Caco-2 (cell line): ENCODE measurements at regions not wholly inside any gene's neighbourhood (a gene's known extent, or its start where the extent isn't known, plus 50 kb on each side); places are given as distances from the start of the nearest gene placed in this dataset.

ENCODE experiments used
- BruUV-seq: library from RNA; stranded (reverse); fragments of 400-500 nt; replicated peaks from 2 replicates; lab custom pipeline; 2021; lab: Mats Ljungman, UMichigan
- CTCF ChIA-PET: fragments of 300-600 bp; sonication (Branson Sonifier 250); formaldehyde crosslinking; loops from one replicate; lab custom pipeline; 2022; ENCODE audit warnings: antibody characterized with exemption; lab: Charles Lee
- POLR2A ChIA-PET: fragments of 300-600 bp; sonication (Branson Sonifier 250); formaldehyde crosslinking; loops from one replicate; lab custom pipeline; 2022; ENCODE audit warnings: antibody characterized with exemption; lab: Charles Lee
- DNase-seq, 2 experiments: peaks; one replicate each; pipeline versions ENCODE4 v3.0.0 to v3.0.0-alpha.2; 2020 to 2022
- H3K27me3 ChIP-seq: replicated peaks from 2 replicates; pipeline ENCODE4 v1.6.0; 2011; ENCODE audit warnings: low read length; ENCODE audit not compliant: control insufficient read depth, insufficient read depth
- H3K36me3 ChIP-seq: 2 replicates; pipeline ENCODE4 v1.5.1; 2011; ENCODE audit warnings: low read length; ENCODE audit not compliant: control insufficient read depth, insufficient read depth
- H3K4me1 ChIP-seq: fragments of 250-450 bp; sonication (Bioruptor Pico); 2 replicates; pipeline ENCODE4 v1.5.1; 2020; ENCODE audit warnings: mild to moderate bottlenecking
- H3K4me3 ChIP-seq: 2 replicates; pipeline ENCODE4 v1.5.1; 2011; ENCODE audit warnings: low read depth, mild to moderate bottlenecking, control low read depth, low read length
- H3K9me3 ChIP-seq: fragments of 250-450 bp; sonication (Bioruptor Pico); 2 replicates; pipeline ENCODE4 v1.5.1; 2020; ENCODE audit warnings: mild to moderate bottlenecking, moderate library complexity
- H3K27ac Mint-ChIP-seq: one replicate; pipeline ENCODE4 v1.8.0; 2022; ENCODE audit warnings: mixed read lengths; ENCODE audit not compliant: unreplicated experiment
- H3K27me3 Mint-ChIP-seq: one replicate; pipeline ENCODE4 v1.8.0; 2022; ENCODE audit warnings: mixed read lengths; ENCODE audit not compliant: insufficient read depth, unreplicated experiment
- H3K36me3 Mint-ChIP-seq: one replicate; pipeline ENCODE4 v1.8.0; 2022; ENCODE audit warnings: mild to moderate bottlenecking, mixed read lengths; ENCODE audit not compliant: insufficient read depth, unreplicated experiment
- H3K4me1 Mint-ChIP-seq: one replicate; pipeline ENCODE4 v1.8.0; 2022; ENCODE audit warnings: low read depth, mixed read lengths; ENCODE audit not compliant: unreplicated experiment
- H3K4me3 Mint-ChIP-seq: one replicate; pipeline ENCODE4 v1.8.0; 2022; ENCODE audit warnings: mild to moderate bottlenecking, moderate library complexity, mixed read lengths; ENCODE audit not compliant: unreplicated experiment
- H3K9me3 Mint-ChIP-seq: one replicate; pipeline ENCODE4 v1.8.0; 2022; ENCODE audit warnings: mixed read lengths; ENCODE audit not compliant: unreplicated experiment
- CTCF ChIP-seq, 2 experiments: fragments of 200-600 bp in 1 of 2; IDR thresholded peaks; 1 replicate in 1 of 2; 2 replicates in 1 of 2; pipeline versions ENCODE4 v1.5.1 to v1.8.0; 2011 to 2022; ENCODE audit warnings: antibody characterized with exemption in 1 of 2, control low read depth in 1 of 2, inconsistent platforms in 1 of 2, low read depth in 1 of 2, low read length in 1 of 2, mild to moderate bottlenecking in 1 of 2, moderate library complexity in 1 of 2; ENCODE audit not compliant: insufficient read depth in 1 of 2, severe bottlenecking in 1 of 2, unreplicated experiment in 1 of 2
- intact Hi-C: fragments of 100-400 bp; cut with micrococcal nuclease; formaldehyde crosslinking; loops from one replicate; pipeline ENCODE4 v1.10.0; 2022; ENCODE audit not compliant: unreplicated experiment

GRCh38 chr5:28862137-28862859 lies 1823.9 kb upstream of the CDH9 start:
- H3K27me3 Mint-ChIP-seq: no peaks in the 10 kb centered on the region

GRCh38 chr5:28855626-28856025 lies 1817.2 kb upstream of the CDH9 start:
- ChIA-PET CTCF (no interaction called here), POLR2A (no interaction called here)
- no peak for TF ChIP-seq CTCF (IDR thresholded peaks at IDR 0.05; ENCODE audit: insufficient read depth in 1 of 2, low read depth in 1 of 2, low read length in 1 of 2, severe bottlenecking in 1 of 2, unreplicated experiment in 1 of 2)
- BruUV-seq: no TSS peak
- Histone ChIP-seq H3K36me3 (no peaks in the 10 kb centered on the region), H3K4me1 (no peaks in the 10 kb centered on the region), H3K9me3 (no peaks in the 10 kb centered on the region), H3K4me3 (no peak overlapping the region), H3K27me3 (no peaks in the 10 kb centered on the region)
- no peaks in the 10 kb centered on the region for H3K36me3 Mint-ChIP-seq
- no peaks in the 10 kb centered on the region for H3K27me3 Mint-ChIP-seq
- no peaks in the 10 kb centered on the region for H3K9me3 Mint-ChIP-seq
- intact Hi-C loops: no loop called here
- H3K27ac Mint-ChIP-seq: no peak overlapping the region
- no peak for DNase-seq
- H3K4me3 Mint-ChIP-seq: no peak overlapping the region
- H3K4me1 Mint-ChIP-seq: no peaks in the 10 kb centered on the region

More at GRCh38 chr5:28862137-28862859, 1823.9 kb upstream of the CDH9 start:
- DNase-seq: peak in 1 of 2 experiments; percentile 23
- Histone ChIP-seq H3K27me3 (no peaks in the 10 kb centered on the region), H3K4me1 (peaks cover 9% of the 10 kb centered on the region; the same call in 1 of the 2 replicates), H3K9me3 (no peaks in the 10 kb centered on the region), H3K4me3 (no peak overlapping the region), H3K36me3 (no peaks in the 10 kb centered on the region)
- Mint-ChIP-seq H3K4me3 (no peak overlapping the region), H3K4me1 (peaks cover 13% of the 10 kb centered on the region), H3K9me3 (no peaks in the 10 kb centered on the region), H3K36me3 (no peaks in the 10 kb centered on the region), H3K27ac (no peak overlapping the region)
- intact Hi-C loops: no loop called here
- BruUV-seq: no TSS peak
- TF ChIP-seq CTCF (IDR thresholded peaks at IDR 0.05; ENCODE audit: insufficient read depth in 1 of 2, low read depth in 1 of 2, low read length in 1 of 2, severe bottlenecking in 1 of 2, unreplicated experiment in 1 of 2): no peak
- POLR2A ChIA-PET: no interaction called here
- CTCF ChIA-PET: no interaction called here

GRCh38 chr5:28850320-28850921 lies 1812.0 kb upstream of the CDH9 start:
- BruUV-seq: no TSS peak
- POLR2A ChIA-PET: no interaction called here

More at GRCh38 chr5:28850320-28850921, 1812.0 kb upstream of the CDH9 start:
- Mint-ChIP-seq H3K36me3 (no peaks in the 10 kb centered on the region), H3K27me3 (no peaks in the 10 kb centered on the region), H3K9me3 (peaks cover 2% of the 10 kb centered on the region), H3K4me1 (no peaks in the 10 kb centered on the region), H3K4me3 (no peak overlapping the region), H3K27ac (no peak overlapping the region)
- DNase-seq: no peak
- no peak overlapping the region for H3K4me3 ChIP-seq
- H3K36me3 ChIP-seq: no peaks in the 10 kb centered on the region
- H3K9me3 ChIP-seq: no peaks in the 10 kb centered on the region
- TF ChIP-seq CTCF (IDR thresholded peaks at IDR 0.05; ENCODE audit: insufficient read depth in 1 of 2, low read depth in 1 of 2, low read length in 1 of 2, severe bottlenecking in 1 of 2, unreplicated experiment in 1 of 2): no peak
- intact Hi-C loops: no loop called here
- H3K4me1 ChIP-seq: no peaks in the 10 kb centered on the region
- no peaks in the 10 kb centered on the region for H3K27me3 ChIP-seq
- CTCF ChIA-PET: no interaction called here
